PC-9 (cell line): ENCODE measurements at regions not wholly inside any gene's neighbourhood (a gene's known extent, or its start where the extent isn't known, plus 50 kb on each side); places are given as distances from the start of the nearest gene placed in this dataset.

ENCODE experiments used
- EZH2 ChIP-seq: fragments of 200-600 bp; sonication (generic); IDR thresholded peaks from 2 replicates; pipeline ENCODE4 v1.8.0; 2017; ENCODE audit warnings: antibody characterized with exemption, low read depth
- TF ChIP-seq, protein P1 (sequence below): fragments of 200-600 bp; sonication (generic); conservative IDR thresholded peaks from 2 replicates; pipeline ENCODE4 v1.6.1; 2017; ENCODE audit warnings: mixed run types, antibody characterized with exemption, mild to moderate bottlenecking, moderate library complexity

DNA sequence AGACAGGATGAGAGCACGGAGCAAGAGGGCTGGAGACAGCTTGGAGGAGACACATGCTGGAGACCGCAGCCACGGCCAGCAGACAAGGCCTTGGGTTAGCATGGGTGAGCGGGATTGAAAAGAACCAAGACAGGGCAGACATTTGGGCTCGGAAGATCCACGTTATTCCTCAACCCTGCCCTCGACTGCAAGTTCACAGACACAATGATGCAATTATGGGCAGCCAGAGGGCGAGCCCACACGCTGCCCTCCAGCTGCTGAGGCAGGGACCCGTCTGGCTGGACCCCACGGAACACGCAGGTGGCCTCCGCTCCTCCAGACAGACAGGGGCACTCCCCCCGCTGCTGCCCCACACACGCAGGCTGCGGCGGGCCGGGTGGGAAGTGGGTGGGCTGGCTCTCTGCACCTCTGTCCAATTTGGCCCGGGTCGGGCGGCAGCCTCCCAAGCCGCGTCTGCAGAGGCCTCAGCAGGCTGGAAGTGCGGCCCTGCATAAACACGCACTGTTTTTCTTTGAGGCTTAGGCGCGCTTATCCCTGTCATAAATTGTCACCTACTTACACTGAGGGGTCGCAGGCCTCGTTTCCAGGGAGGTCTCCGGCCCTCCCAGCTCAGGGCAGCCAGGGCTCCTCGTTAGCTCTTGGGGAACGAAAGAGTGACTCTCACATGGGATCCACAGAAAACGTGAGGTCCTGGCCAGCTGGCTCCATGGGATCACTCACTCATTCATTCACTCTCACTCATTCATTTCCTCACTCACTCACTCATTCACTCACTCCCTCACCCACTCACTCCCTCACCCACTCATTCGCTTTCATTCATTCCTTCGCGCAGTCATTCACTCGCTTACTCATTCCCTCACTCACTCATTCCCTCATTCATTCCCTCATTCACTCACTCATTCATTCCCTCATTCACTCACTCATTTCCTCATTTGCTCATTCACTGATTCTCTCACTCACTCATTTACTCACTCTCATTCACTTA is 303.9 kb downstream of the C16orf95 start:
- TF ChIP-seq, protein P1, sequence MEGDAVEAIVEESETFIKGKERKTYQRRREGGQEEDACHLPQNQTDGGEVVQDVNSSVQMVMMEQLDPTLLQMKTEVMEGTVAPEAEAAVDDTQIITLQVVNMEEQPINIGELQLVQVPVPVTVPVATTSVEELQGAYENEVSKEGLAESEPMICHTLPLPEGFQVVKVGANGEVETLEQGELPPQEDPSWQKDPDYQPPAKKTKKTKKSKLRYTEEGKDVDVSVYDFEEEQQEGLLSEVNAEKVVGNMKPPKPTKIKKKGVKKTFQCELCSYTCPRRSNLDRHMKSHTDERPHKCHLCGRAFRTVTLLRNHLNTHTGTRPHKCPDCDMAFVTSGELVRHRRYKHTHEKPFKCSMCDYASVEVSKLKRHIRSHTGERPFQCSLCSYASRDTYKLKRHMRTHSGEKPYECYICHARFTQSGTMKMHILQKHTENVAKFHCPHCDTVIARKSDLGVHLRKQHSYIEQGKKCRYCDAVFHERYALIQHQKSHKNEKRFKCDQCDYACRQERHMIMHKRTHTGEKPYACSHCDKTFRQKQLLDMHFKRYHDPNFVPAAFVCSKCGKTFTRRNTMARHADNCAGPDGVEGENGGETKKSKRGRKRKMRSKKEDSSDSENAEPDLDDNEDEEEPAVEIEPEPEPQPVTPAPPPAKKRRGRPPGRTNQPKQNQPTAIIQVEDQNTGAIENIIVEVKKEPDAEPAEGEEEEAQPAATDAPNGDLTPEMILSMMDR: no peak
- no peak for TF ChIP-seq EZH2
